ENCODE measurements at regions not wholly inside any gene's neighbourhood (a gene's known extent, or its start where the extent isn't known, plus 50 kb on each side); places are given as distances from the start of the nearest gene placed in this dataset.

DNA sequence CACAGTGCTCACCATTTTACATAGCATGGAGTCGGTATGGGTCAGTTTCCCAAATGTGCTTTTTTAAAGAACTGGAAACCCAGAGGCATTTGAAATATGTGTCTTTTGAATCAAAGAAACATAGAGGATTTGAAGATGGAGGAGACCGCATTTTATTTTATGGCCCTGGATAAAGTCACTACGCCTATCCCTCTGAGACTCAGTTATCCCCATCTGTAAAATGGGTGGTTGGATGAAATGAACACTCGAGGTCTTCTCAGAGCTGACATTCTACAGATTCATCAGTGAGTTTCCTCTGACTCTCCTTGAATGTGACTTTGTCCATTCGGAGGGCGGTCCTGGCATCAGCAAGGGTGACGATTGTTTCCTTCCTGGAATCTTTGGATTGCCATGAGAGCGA lies 135.1 kb downstream of the MIAT start:
- Histone ChIP-seq H3K4me3 (ENCODE audit: control insufficient read depth in 2 of 3, extremely low read depth in 1 of 3, insufficient read depth in 2 of 3, low read depth in 1 of 3, low read length in 3 of 3) (no peak overlapping the region), H2AFZ (ENCODE audit: control insufficient read depth, low read length) (no peak overlapping the region), H3K9ac (ENCODE audit: control insufficient read depth, extremely low read depth, insufficient read depth, low read length) (no peak overlapping the region), H3K4me2 (ENCODE audit: control insufficient read depth, extremely low read depth, insufficient read depth, low read depth, low read length) (no peak overlapping the region), H3K4me1 (ENCODE audit: control insufficient read depth, extremely low read depth, insufficient read depth, low read length) (peaks cover 8% of the 10 kb centered on the region), H3K27me3 (ENCODE audit: control insufficient read depth, extremely low read depth, insufficient read depth, low read length) (no peaks in the 10 kb centered on the region), H4K20me1 (ENCODE audit: control insufficient read depth, extremely low read depth, insufficient read depth, low read length) (no peaks in the 10 kb centered on the region), H3K27ac (ENCODE audit: control insufficient read depth, insufficient read depth, low read length) (no peak overlapping the region), H3K79me2 (ENCODE audit: control insufficient read depth, insufficient read depth, low read length) (no peaks in the 10 kb centered on the region), H3K9me1 (ENCODE audit: control insufficient read depth, extremely low read depth, insufficient read depth, low read length) (no peaks in the 10 kb centered on the region), H3K36me3 (ENCODE audit: control insufficient read depth in 2 of 2, extremely low read depth in 1 of 2, insufficient read depth in 2 of 2, low read length in 2 of 2) (no peaks in the 10 kb centered on the region), H3K9me3 (ENCODE audit: control insufficient read depth, low read depth, low read length) (no peaks in the 10 kb centered on the region)
- dilution Hi-C loops (cut with MboI; ENCODE audit: extremely low pct_ligation_motif_present, low sequenced_read_pairs) = no loop called here
- FAIRE-seq (no peak), DNase-seq (ENCODE audit: low read depth, low spot score) (no peak)
- no peak for TF ChIP-seq EZH2 (IDR thresholded peaks at IDR 0.05; ENCODE audit: low read length)
- TF ChIP-seq, protein P1, sequence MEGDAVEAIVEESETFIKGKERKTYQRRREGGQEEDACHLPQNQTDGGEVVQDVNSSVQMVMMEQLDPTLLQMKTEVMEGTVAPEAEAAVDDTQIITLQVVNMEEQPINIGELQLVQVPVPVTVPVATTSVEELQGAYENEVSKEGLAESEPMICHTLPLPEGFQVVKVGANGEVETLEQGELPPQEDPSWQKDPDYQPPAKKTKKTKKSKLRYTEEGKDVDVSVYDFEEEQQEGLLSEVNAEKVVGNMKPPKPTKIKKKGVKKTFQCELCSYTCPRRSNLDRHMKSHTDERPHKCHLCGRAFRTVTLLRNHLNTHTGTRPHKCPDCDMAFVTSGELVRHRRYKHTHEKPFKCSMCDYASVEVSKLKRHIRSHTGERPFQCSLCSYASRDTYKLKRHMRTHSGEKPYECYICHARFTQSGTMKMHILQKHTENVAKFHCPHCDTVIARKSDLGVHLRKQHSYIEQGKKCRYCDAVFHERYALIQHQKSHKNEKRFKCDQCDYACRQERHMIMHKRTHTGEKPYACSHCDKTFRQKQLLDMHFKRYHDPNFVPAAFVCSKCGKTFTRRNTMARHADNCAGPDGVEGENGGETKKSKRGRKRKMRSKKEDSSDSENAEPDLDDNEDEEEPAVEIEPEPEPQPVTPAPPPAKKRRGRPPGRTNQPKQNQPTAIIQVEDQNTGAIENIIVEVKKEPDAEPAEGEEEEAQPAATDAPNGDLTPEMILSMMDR (optimal IDR thresholded peaks at IDR 0.05 in 1 of 3, IDR thresholded peaks at IDR 0.05 in 1 of 3, conservative IDR thresholded peaks at IDR 0.05 in 1 of 3; ENCODE audit: extremely low read depth in 1 of 3, insufficient read depth in 2 of 3, low read length in 3 of 3) = no peak

DNA sequence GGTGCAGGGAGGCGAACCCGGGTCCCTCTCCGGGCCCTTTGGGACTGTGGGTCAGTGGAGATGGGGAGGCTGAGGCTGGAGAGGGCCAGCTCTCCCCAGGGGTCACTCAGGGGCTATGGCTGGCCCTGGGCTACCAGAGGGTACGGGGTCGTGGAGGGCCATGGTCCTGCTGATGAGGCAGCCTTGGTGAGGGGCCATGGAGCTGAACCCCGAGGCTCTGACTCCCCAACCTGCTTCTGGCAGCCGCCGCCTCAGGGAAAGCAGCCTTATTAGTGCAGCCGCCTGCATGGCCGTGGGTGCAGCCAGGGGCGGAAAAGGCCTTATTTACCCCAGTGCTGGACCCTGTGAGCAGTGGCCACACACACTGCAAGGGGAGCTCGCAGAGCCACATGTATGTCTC lies 139.4 kb downstream of the MIAT start:
- H3K9me1 ChIP-seq (ENCODE audit: control insufficient read depth, extremely low read depth, insufficient read depth, low read length) = no peaks in the 10 kb centered on the region
- H3K79me2 ChIP-seq (ENCODE audit: control insufficient read depth, insufficient read depth, low read length) = no peaks in the 10 kb centered on the region
- H3K36me3 ChIP-seq (ENCODE audit: control insufficient read depth in 2 of 2, extremely low read depth in 1 of 2, insufficient read depth in 2 of 2, low read length in 2 of 2) = no peaks in the 10 kb centered on the region
- FAIRE-seq (no peak), DNase-seq (ENCODE audit: low read depth, low spot score) (no peak)
- TF ChIP-seq, protein P1 (optimal IDR thresholded peaks at IDR 0.05 in 1 of 3, IDR thresholded peaks at IDR 0.05 in 1 of 3, conservative IDR thresholded peaks at IDR 0.05 in 1 of 3; ENCODE audit: extremely low read depth in 1 of 3, insufficient read depth in 2 of 3, low read length in 3 of 3) = no peak
- TF ChIP-seq EZH2 (IDR thresholded peaks at IDR 0.05; ENCODE audit: low read length) = no peak
- peaks cover 8% of the 10 kb centered on the region for H3K4me1 ChIP-seq (ENCODE audit: control insufficient read depth, extremely low read depth, insufficient read depth, low read length)
- H4K20me1 ChIP-seq (ENCODE audit: control insufficient read depth, extremely low read depth, insufficient read depth, low read length) = no peaks in the 10 kb centered on the region
- no peak overlapping the region for H3K4me2 ChIP-seq (ENCODE audit: control insufficient read depth, extremely low read depth, insufficient read depth, low read depth, low read length)
- no peak overlapping the region for H2AFZ ChIP-seq (ENCODE audit: control insufficient read depth, low read length)
- no peaks in the 10 kb centered on the region for H3K27me3 ChIP-seq (ENCODE audit: control insufficient read depth, extremely low read depth, insufficient read depth, low read length)
- dilution Hi-C loops (cut with MboI; ENCODE audit: extremely low pct_ligation_motif_present, low sequenced_read_pairs) = no loop called here
- no peaks in the 10 kb centered on the region for H3K9me3 ChIP-seq (ENCODE audit: control insufficient read depth, low read depth, low read length)
- H3K4me3 ChIP-seq (ENCODE audit: control insufficient read depth in 2 of 3, extremely low read depth in 1 of 3, insufficient read depth in 2 of 3, low read depth in 1 of 3, low read length in 3 of 3) = no peak overlapping the region
- no peak overlapping the region for H3K9ac ChIP-seq (ENCODE audit: control insufficient read depth, extremely low read depth, insufficient read depth, low read length)
- no peak overlapping the region for H3K27ac ChIP-seq (ENCODE audit: control insufficient read depth, insufficient read depth, low read length)

Measured in keratinocyte (primary cell).